ENCODE measurements at regions not wholly inside any gene's neighbourhood (a gene's known extent, or its start where the extent isn't known, plus 50 kb on each side); places are given as distances from the start of the nearest gene placed in this dataset.
"Not testable (repeated sequence)": the region's sequence is repeated elsewhere in the genome, so short reads cannot be mapped to it uniquely, and the experiment has no call there.

DNA sequence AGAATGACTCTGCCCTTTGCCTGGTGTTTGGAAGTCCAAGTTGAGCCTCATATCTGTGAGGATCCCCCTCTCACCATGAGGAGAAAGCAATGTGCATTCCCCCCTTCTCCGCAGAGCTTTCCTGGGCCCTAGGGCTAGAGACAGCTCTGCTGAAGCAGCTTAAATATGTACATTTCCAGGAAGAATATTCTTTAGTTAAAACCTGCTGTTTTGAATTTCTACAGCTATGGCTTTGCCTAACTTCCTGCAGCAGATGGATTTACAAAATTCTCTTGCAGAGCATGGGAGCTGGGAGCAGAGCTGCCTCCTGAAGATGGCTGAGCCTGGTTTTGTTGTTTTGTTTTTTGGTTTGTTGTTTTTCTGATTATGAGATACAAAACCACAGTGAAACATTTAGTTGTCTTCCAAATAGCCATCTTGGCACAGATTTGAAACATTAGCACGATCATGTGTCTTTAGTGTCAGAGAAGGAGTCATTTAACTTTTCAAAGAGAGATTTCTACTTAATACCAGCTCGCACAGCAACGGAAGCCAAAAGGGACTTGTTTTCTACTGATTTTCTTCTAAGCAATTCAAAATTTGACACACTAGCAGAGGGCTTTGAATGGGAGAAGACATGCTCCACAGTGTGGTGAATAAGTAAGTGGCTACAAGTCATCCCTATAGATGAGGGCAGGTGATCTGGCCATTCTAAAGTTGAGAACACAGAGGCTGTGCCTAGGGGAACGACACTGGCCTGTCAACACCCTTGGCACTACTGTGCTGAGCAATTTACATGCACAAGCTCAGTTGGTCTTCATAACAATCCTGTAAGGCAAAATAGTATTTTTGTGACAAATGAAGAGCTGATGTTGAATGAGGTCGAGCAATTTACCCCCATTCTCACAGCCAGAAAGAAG lies 222.6 kb downstream of the MREG start:
- Mint-ChIP-seq H3K36me3 (ENCODE audit: unreplicated experiment) (no peaks in the 10 kb centered on the region), H3K27ac (ENCODE audit: unreplicated experiment) (peak overlapping the region; percentile 82), H3K9me3 (ENCODE audit: unreplicated experiment) (no peaks in the 10 kb centered on the region), H3K4me3 (ENCODE audit: unreplicated experiment) (no peak overlapping the region), H3K4me1 (ENCODE audit: unreplicated experiment) (peaks cover 75% of the 10 kb centered on the region), H3K27me3 (ENCODE audit: unreplicated experiment) (no peaks in the 10 kb centered on the region)
- TF ChIP-seq, protein P1, sequence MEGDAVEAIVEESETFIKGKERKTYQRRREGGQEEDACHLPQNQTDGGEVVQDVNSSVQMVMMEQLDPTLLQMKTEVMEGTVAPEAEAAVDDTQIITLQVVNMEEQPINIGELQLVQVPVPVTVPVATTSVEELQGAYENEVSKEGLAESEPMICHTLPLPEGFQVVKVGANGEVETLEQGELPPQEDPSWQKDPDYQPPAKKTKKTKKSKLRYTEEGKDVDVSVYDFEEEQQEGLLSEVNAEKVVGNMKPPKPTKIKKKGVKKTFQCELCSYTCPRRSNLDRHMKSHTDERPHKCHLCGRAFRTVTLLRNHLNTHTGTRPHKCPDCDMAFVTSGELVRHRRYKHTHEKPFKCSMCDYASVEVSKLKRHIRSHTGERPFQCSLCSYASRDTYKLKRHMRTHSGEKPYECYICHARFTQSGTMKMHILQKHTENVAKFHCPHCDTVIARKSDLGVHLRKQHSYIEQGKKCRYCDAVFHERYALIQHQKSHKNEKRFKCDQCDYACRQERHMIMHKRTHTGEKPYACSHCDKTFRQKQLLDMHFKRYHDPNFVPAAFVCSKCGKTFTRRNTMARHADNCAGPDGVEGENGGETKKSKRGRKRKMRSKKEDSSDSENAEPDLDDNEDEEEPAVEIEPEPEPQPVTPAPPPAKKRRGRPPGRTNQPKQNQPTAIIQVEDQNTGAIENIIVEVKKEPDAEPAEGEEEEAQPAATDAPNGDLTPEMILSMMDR (IDR thresholded peaks at IDR 0.05): no peak
- DNase-seq (ENCODE audit: extremely low spot score, unreplicated experiment): no peak

DNA sequence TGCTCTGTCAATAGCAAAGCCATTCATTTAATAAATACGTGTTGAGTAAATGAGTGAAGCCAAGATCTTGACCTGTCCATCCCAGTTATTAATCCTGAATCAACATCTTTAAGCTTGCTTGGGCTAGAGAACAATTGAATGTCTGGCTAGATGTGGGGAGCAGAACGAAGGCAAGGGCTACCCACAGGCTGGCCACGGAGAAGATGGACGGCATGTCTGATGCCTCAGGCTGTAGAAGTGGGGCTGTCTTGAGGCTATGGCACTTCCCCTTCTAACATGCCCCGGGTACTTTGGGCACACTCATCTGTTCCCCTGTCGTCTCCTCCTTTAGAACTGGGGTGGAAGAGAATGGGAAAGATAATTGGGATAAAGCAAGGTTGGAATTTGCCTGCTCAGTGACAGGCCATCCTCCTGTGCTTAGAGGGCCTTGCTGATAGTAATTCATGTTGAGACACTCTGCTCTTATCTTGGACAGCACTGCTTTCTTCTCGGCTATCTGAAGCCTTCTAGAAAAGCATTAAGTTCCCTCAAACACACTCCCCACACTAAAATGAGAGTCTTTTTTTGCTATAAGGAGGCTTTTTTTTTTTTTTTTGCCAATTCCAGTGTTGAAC lies 225.7 kb downstream of the MREG start:
- no peaks in the 10 kb centered on the region for H3K36me3 Mint-ChIP-seq (ENCODE audit: unreplicated experiment)

DNA sequence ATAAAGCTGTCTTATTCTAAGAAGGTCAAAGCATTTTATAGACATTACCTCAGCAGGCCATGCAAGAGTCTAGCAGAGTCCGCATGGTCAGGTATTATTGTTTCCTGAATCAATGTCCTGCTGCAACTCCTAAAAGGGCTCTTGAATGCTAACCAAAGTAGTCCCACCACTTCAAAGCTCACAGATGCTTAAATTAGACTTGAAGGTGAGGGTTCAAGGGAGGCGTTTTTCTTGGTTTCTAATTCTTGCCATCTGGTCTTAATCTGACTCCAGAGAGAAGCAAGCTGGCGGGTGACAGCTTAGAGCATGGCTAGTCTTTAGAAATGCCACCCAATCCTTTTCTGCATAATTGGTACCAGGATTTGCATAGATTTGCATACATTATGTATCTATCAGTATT lies 226.3 kb downstream of the MREG start:
- H3K27me3 Mint-ChIP-seq (ENCODE audit: unreplicated experiment): no peaks in the 10 kb centered on the region
- no peak for DNase-seq (ENCODE audit: extremely low spot score, unreplicated experiment)
- H3K27ac Mint-ChIP-seq (ENCODE audit: unreplicated experiment): no peak overlapping the region
- TF ChIP-seq, protein P1 (IDR thresholded peaks at IDR 0.05): no peak
- H3K36me3 Mint-ChIP-seq (ENCODE audit: unreplicated experiment): no peaks in the 10 kb centered on the region
- H3K9me3 Mint-ChIP-seq (ENCODE audit: unreplicated experiment): no peaks in the 10 kb centered on the region
- peaks cover 77% of the 10 kb centered on the region for H3K4me1 Mint-ChIP-seq (ENCODE audit: unreplicated experiment)
- no peak overlapping the region for H3K4me3 Mint-ChIP-seq (ENCODE audit: unreplicated experiment)

More for the DNA sequence above, 225.7 kb downstream of the MREG start:
- Mint-ChIP-seq H3K4me3 (ENCODE audit: unreplicated experiment) (no peak overlapping the region), H3K27me3 (ENCODE audit: unreplicated experiment) (no peaks in the 10 kb centered on the region), H3K9me3 (ENCODE audit: unreplicated experiment) (no peaks in the 10 kb centered on the region), H3K27ac (ENCODE audit: unreplicated experiment) (no peak overlapping the region), H3K4me1 (ENCODE audit: unreplicated experiment) (peaks cover 76% of the 10 kb centered on the region)
- DNase-seq (ENCODE audit: extremely low spot score, unreplicated experiment): no peak
- TF ChIP-seq, protein P1 (IDR thresholded peaks at IDR 0.05): no peak

DNA sequence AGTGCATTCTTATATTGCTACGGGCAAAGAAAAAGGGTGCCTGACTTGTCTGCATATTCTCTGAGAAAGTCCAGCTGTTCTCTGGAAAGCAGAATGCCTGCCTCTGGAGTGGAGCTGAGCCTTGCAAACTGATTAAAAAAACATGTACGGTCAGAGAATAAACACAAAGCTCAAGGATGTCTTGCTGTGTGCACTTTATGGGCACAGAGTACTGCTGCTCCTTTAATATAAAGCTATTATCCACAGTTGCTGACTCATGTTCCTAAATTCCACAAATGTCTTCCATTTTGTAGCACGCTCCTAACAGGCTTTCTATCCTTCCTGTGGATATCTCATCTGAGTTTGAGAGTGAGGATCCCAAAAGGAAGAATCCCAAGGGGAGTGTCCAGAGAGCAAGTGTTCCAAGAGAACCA lies 229.0 kb downstream of the MREG start:
- Mint-ChIP-seq H3K4me1 (ENCODE audit: unreplicated experiment) (peaks cover 79% of the 10 kb centered on the region), H3K9me3 (ENCODE audit: unreplicated experiment) (no peaks in the 10 kb centered on the region), H3K27ac (ENCODE audit: unreplicated experiment) (peak overlapping the region; percentile 93), H3K36me3 (ENCODE audit: unreplicated experiment) (no peaks in the 10 kb centered on the region), H3K4me3 (ENCODE audit: unreplicated experiment) (peak overlapping the region; percentile 14), H3K27me3 (ENCODE audit: unreplicated experiment) (no peaks in the 10 kb centered on the region)
- DNase-seq (ENCODE audit: extremely low spot score, unreplicated experiment): peak; percentile 85
- TF ChIP-seq, protein P1 (IDR thresholded peaks at IDR 0.05): no peak

DNA sequence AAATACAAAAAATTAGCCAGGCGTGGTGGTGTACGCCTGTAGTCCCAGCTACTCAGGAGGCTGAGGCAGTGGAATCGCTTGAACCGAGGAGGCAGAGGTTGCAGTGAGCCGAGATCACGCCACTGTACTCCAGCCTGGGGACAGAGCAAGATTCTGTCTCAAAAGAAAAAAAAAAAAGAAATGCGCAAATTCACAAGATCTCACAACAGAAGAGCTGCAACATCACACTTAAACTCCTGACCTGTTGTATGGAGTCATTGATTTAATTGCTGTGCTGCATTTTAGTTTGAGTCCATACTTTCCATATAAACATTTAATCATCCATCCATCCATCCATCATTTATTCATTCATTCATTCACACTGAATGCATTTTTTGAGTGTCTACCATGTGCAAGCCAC lies 229.7 kb downstream of the MREG start:
- not testable (repeated sequence) for H3K27me3 Mint-ChIP-seq (ENCODE audit: unreplicated experiment); H3K9me3 Mint-ChIP-seq (ENCODE audit: unreplicated experiment); H3K36me3 Mint-ChIP-seq (ENCODE audit: unreplicated experiment); DNase-seq (ENCODE audit: extremely low spot score, unreplicated experiment); H3K4me3 Mint-ChIP-seq (ENCODE audit: unreplicated experiment)
- peak overlapping the region; percentile 93 for H3K27ac Mint-ChIP-seq (ENCODE audit: unreplicated experiment)
- H3K4me1 Mint-ChIP-seq (ENCODE audit: unreplicated experiment): peaks cover 79% of the 10 kb centered on the region
